Liver (tissue), 8 donors: ENCODE measurements at regions not wholly inside any gene's neighbourhood (a gene's known extent, or its start where the extent isn't known, plus 50 kb on each side); places are given as distances from the start of the nearest gene placed in this dataset.

ENCODE experiments used
- DNase-seq: peaks from one replicate; pipeline ENCODE4 v3.0.0-alpha.2; 2017; ENCODE audit warnings: low spot score
- H3K27ac ChIP-seq, 2 donors: one replicate each; pipeline ENCODE4 v1.7.0; 2013; ENCODE audit warnings: inconsistent platforms in 2 of 2, low read length in 2 of 2, control low read depth in 1 of 2, low read depth in 1 of 2, mild to moderate bottlenecking in 1 of 2
- H3K27me3 ChIP-seq, 4 donors: one replicate each; pipeline versions ENCODE4 v1.6.1 to v1.7.0; 2013; ENCODE audit warnings: low read length in 3 of 4, inconsistent platforms in 1 of 4, mild to moderate bottlenecking in 1 of 4, moderate library complexity in 1 of 4; ENCODE audit not compliant: control insufficient read depth in 4 of 4, insufficient read depth in 4 of 4
- H3K36me3 ChIP-seq, 4 donors: one replicate each; pipeline versions ENCODE4 v1.6.1 to v1.7.0; 2013; ENCODE audit warnings: low read length in 3 of 4, mild to moderate bottlenecking in 3 of 4, low read depth in 1 of 4, moderate library complexity in 1 of 4; ENCODE audit not compliant: control insufficient read depth in 4 of 4, insufficient read depth in 3 of 4
- H3K4me1 ChIP-seq, 4 donors: one replicate each; pipeline versions ENCODE4 v1.6.1 to v1.7.0; 2013; ENCODE audit warnings: low read length in 3 of 4, mild to moderate bottlenecking in 3 of 4, moderate library complexity in 1 of 4; ENCODE audit not compliant: control insufficient read depth in 4 of 4, insufficient read depth in 4 of 4
- H3K4me3 ChIP-seq, 3 donors: one replicate each; pipeline versions ENCODE4 v1.6.1 to v1.7.0; 2013; ENCODE audit warnings: low read length in 3 of 3, control low read depth in 1 of 3, low read depth in 1 of 3, mild to moderate bottlenecking in 1 of 3
- H3K9ac ChIP-seq, 2 donors: one replicate each; pipeline ENCODE4 v1.7.0; 2013; ENCODE audit warnings: low read length in 2 of 2, mild to moderate bottlenecking in 2 of 2, moderate library complexity in 2 of 2, control low read depth in 1 of 2, low read depth in 1 of 2
- H3K9me3 ChIP-seq, 4 donors: one replicate each; pipeline versions ENCODE4 v1.6.1 to v1.7.0; 2013; ENCODE audit warnings: low read length in 3 of 4; ENCODE audit not compliant: control insufficient read depth in 4 of 4
- ATF3 ChIP-seq: IDR thresholded peaks from 2 replicates; pipeline ENCODE4 v1.6.1; 2016; ENCODE audit warnings: antibody characterized with exemption
- CTCF ChIP-seq: fragments of 150-350 bp; IDR thresholded peaks from 2 replicates; pipeline ENCODE4 v1.5.1; 2017; ENCODE audit warnings: improper control_type of control experiment, low read depth, low read length; ENCODE audit not compliant: missing input control
- EGR1 ChIP-seq, 2 donors: IDR thresholded peaks; 2 replicates each; pipeline ENCODE4 v1.6.1; 2016 to 2018; ENCODE audit warnings: antibody characterized with exemption in 2 of 2, low read depth in 2 of 2
- FOXA1 ChIP-seq: IDR thresholded peaks from 2 replicates; pipeline ENCODE4 v1.6.1; 2016; ENCODE audit warnings: antibody characterized with exemption
- FOXA2 ChIP-seq: IDR thresholded peaks from 2 replicates; pipeline ENCODE4 v1.6.1; 2016; ENCODE audit warnings: antibody characterized with exemption
- GABPA ChIP-seq, 2 donors: IDR thresholded peaks in 1 of 2; conservative IDR thresholded peaks in 1 of 2; 2 replicates each; pipeline ENCODE4 v1.6.1; 2016; ENCODE audit warnings: antibody characterized with exemption in 2 of 2, mild to moderate bottlenecking in 1 of 2, moderate library complexity in 1 of 2
- HNF4A ChIP-seq, 2 donors: conservative IDR thresholded peaks; 2 replicates each; pipeline ENCODE4 v1.6.1; 2016; ENCODE audit warnings: antibody characterized with exemption in 2 of 2, mild to moderate bottlenecking in 2 of 2
- HNF4G ChIP-seq: IDR thresholded peaks from 2 replicates; pipeline ENCODE4 v1.6.1; 2016; ENCODE audit warnings: antibody characterized with exemption
- JUND ChIP-seq, 2 donors: IDR thresholded peaks; 2 replicates each; pipeline ENCODE4 v1.6.1; 2016; ENCODE audit warnings: antibody characterized with exemption in 2 of 2
- MAX ChIP-seq: IDR thresholded peaks from 2 replicates; pipeline ENCODE4 v1.6.1; 2016; ENCODE audit warnings: antibody characterized with exemption
- NR2F2 ChIP-seq: IDR thresholded peaks from 2 replicates; pipeline ENCODE4 v1.6.1; 2016; ENCODE audit warnings: antibody characterized with exemption
- RXRA ChIP-seq, 2 donors: IDR thresholded peaks; 2 replicates each; pipeline ENCODE4 v1.6.1; 2017 to 2018; ENCODE audit warnings: antibody characterized with exemption in 2 of 2, mild to moderate bottlenecking in 1 of 2
- SP1 ChIP-seq: IDR thresholded peaks from 2 replicates; pipeline ENCODE4 v1.6.1; 2018; ENCODE audit warnings: antibody characterized with exemption, mild to moderate bottlenecking
- TAF1 ChIP-seq: conservative IDR thresholded peaks from 2 replicates; pipeline ENCODE4 v1.6.1; 2016; ENCODE audit warnings: antibody characterized with exemption, mild to moderate bottlenecking
- YY1 ChIP-seq: IDR thresholded peaks from 2 replicates; pipeline ENCODE4 v1.6.1; 2016; ENCODE audit warnings: antibody characterized with exemption, mild to moderate bottlenecking
- WGBS: extraction: QIAGEN DNeasy Blood & Tissue Kit; methylation state at CpG from one replicate; pipeline ENCODE4 v1.1.7; 2013; 5-methylcytosine and 5-hydroxymethylcytosine counted together
- TF ChIP-seq, protein P1 (sequence below): IDR thresholded peaks from 2 replicates; pipeline ENCODE4 v1.6.1; 2016; ENCODE audit warnings: antibody characterized with exemption, mild to moderate bottlenecking
- TF ChIP-seq, protein P2 (sequence below): IDR thresholded peaks from 2 replicates; pipeline ENCODE4 v1.6.1; 2016; ENCODE audit warnings: antibody characterized with exemption
- donor health status: healthy.
- donor health status: healthy.
- donor health status: healthy.
- donor health status: healthy.
- donor health status: healthy.

DNA sequence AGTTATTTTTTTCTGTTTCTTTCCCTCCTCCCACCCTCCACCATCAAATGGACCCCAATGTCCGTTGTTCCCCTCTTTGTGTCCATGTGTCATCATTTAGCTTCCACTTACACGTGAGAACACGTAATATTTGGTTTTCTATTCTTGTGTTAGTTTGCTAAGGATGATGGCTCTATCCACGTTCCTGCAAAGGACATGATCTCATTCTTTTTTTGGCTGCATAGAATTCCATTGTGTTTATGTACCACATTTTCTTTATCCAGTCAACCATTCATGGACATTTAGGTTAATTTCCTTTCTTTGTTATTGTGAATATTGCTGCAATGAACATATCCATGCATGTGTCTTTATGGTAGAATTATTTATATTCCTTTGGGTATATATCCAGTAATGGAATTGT, 91.3 kb upstream of the TNP1 start:
- no peak overlapping the region for H3K9ac ChIP-seq
- no peak for TF ChIP-seq FOXA1
- TF ChIP-seq HNF4A (conservative IDR thresholded peaks at IDR 0.05) = no peak
- TF ChIP-seq FOXA2 = no peak
- no peak for TF ChIP-seq TAF1
- no peak for TF ChIP-seq ATF3
- TF ChIP-seq SP1 = no peak
- TF ChIP-seq EGR1 (IDR thresholded peaks at IDR 0.05; ENCODE audit: low read depth in 2 of 2) = no peak
- no peak for TF ChIP-seq HNF4G
- TF ChIP-seq, protein P1, sequence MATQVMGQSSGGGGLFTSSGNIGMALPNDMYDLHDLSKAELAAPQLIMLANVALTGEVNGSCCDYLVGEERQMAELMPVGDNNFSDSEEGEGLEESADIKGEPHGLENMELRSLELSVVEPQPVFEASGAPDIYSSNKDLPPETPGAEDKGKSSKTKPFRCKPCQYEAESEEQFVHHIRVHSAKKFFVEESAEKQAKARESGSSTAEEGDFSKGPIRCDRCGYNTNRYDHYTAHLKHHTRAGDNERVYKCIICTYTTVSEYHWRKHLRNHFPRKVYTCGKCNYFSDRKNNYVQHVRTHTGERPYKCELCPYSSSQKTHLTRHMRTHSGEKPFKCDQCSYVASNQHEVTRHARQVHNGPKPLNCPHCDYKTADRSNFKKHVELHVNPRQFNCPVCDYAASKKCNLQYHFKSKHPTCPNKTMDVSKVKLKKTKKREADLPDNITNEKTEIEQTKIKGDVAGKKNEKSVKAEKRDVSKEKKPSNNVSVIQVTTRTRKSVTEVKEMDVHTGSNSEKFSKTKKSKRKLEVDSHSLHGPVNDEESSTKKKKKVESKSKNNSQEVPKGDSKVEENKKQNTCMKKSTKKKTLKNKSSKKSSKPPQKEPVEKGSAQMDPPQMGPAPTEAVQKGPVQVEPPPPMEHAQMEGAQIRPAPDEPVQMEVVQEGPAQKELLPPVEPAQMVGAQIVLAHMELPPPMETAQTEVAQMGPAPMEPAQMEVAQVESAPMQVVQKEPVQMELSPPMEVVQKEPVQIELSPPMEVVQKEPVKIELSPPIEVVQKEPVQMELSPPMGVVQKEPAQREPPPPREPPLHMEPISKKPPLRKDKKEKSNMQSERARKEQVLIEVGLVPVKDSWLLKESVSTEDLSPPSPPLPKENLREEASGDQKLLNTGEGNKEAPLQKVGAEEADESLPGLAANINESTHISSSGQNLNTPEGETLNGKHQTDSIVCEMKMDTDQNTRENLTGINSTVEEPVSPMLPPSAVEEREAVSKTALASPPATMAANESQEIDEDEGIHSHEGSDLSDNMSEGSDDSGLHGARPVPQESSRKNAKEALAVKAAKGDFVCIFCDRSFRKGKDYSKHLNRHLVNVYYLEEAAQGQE = no peak
- no peak for TF ChIP-seq NR2F2
- TF ChIP-seq CTCF = no peak
- TF ChIP-seq GABPA (IDR thresholded peaks at IDR 0.05 in 1 of 2, conservative IDR thresholded peaks at IDR 0.05 in 1 of 2) = no peak
- no peak for TF ChIP-seq RXRA (IDR thresholded peaks at IDR 0.05)
- no peak for TF ChIP-seq YY1
- no peak for TF ChIP-seq MAX
- no peak for DNase-seq
- no peaks in the 10 kb centered on the region for H3K4me1 ChIP-seq
- no peak overlapping the region for H3K4me3 ChIP-seq
- H3K9me3 ChIP-seq = peaks cover 0 to 6% (median 3%) of the 10 kb centered on the region in 4 donors
- no peak overlapping the region for H3K27ac ChIP-seq
- H3K36me3 ChIP-seq = no peaks in the 10 kb centered on the region
- 78% methylated on average over 4 of the region's 4 CpGs for WGBS
- H3K27me3 ChIP-seq = no peaks in the 10 kb centered on the region

DNA sequence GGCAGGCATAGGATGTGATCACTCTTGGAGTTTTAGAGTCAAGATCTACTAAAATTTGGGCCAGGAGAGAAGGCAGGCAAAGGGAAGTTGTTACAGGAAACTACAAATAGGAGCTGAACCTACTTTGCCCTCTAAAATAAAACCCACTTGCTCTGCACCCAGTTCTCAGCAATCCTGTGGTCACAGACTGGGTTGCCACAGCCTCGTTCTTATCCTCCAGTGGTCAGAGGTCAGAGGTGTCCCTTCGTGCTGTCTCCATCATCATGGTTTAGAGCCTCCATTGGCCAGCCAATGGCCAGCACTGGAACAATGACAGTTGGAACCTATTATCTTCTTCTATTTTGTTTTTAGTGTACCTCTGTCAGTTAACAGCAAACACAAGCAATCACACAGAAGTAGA, 90.7 kb upstream of the TNP1 start:
- H3K9ac ChIP-seq = no peak overlapping the region
- peaks cover 0 to 6% (median 3%) of the 10 kb centered on the region in 4 donors for H3K9me3 ChIP-seq
- H3K27me3 ChIP-seq = no peaks in the 10 kb centered on the region
- H3K36me3 ChIP-seq = no peaks in the 10 kb centered on the region
- H3K27ac ChIP-seq = no peak overlapping the region
- no peak overlapping the region for H3K4me3 ChIP-seq
- TF ChIP-seq NR2F2 (no peak), CTCF (no peak), JUND (IDR thresholded peaks at IDR 0.05) (no peak), EGR1 (IDR thresholded peaks at IDR 0.05; ENCODE audit: low read depth in 2 of 2) (no peak), TAF1 (no peak), GABPA (IDR thresholded peaks at IDR 0.05 in 1 of 2, conservative IDR thresholded peaks at IDR 0.05 in 1 of 2) (no peak), HNF4A (conservative IDR thresholded peaks at IDR 0.05) (no peak)
- TF ChIP-seq, protein P1 = no peak
- TF ChIP-seq, protein P2, sequence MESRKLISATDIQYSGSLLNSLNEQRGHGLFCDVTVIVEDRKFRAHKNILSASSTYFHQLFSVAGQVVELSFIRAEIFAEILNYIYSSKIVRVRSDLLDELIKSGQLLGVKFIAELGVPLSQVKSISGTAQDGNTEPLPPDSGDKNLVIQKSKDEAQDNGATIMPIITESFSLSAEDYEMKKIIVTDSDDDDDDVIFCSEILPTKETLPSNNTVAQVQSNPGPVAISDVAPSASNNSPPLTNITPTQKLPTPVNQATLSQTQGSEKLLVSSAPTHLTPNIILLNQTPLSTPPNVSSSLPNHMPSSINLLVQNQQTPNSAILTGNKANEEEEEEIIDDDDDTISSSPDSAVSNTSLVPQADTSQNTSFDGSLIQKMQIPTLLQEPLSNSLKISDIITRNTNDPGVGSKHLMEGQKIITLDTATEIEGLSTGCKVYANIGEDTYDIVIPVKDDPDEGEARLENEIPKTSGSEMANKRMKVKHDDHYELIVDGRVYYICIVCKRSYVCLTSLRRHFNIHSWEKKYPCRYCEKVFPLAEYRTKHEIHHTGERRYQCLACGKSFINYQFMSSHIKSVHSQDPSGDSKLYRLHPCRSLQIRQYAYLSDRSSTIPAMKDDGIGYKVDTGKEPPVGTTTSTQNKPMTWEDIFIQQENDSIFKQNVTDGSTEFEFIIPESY = no peak
- no peaks in the 10 kb centered on the region for H3K4me1 ChIP-seq
- WGBS = 31% methylated on average over 2 of the region's 2 CpGs
- no peak for DNase-seq
